AG10803 (cell line): ENCODE measurements at regions not wholly inside any gene's neighbourhood (a gene's known extent, or its start where the extent isn't known, plus 50 kb on each side); places are given as distances from the start of the nearest gene placed in this dataset.

Source experiments
- DNase-seq: peaks from one replicate; pipeline ENCODE4 v3.0.0; 2010; ENCODE audit warnings: low read depth
- H3K4me3 ChIP-seq: 2 replicates; pipeline ENCODE4 v1.5.1; 2011; ENCODE audit warnings: mild to moderate bottlenecking, low read length, control low read depth
- TF ChIP-seq, protein P1 (sequence below): conservative IDR thresholded peaks from 2 replicates; pipeline ENCODE4 v1.5.1; 2011; ENCODE audit warnings: mild to moderate bottlenecking, low read length, control low read depth, inconsistent platforms

DNA sequence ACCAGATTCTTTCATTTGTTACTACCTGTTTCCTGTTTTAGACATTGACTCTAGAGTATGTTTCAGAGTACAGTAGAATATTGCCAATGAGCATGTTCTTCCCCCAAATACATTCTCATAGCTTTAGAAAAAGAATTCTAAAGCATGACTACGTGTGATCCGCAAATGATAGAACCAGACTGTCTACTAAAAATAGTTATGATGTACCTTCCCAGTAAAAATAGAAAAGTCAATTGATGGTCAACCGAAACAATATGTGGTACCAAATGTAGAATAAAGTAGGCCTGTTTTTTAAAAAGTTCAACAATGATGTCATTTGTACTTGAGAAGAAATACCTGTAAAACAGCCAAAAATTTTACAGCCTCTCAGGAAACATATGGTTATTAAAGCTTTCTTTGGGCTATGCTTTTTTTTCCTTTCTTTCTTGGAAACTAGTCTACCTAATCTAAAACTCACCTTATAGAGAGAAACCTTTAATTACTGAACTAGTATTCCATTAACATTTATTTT is 130.1 kb upstream of the MTHFD1L start:
- no peak for DNase-seq
- no peak overlapping the region for H3K4me3 ChIP-seq
- TF ChIP-seq, protein P1, sequence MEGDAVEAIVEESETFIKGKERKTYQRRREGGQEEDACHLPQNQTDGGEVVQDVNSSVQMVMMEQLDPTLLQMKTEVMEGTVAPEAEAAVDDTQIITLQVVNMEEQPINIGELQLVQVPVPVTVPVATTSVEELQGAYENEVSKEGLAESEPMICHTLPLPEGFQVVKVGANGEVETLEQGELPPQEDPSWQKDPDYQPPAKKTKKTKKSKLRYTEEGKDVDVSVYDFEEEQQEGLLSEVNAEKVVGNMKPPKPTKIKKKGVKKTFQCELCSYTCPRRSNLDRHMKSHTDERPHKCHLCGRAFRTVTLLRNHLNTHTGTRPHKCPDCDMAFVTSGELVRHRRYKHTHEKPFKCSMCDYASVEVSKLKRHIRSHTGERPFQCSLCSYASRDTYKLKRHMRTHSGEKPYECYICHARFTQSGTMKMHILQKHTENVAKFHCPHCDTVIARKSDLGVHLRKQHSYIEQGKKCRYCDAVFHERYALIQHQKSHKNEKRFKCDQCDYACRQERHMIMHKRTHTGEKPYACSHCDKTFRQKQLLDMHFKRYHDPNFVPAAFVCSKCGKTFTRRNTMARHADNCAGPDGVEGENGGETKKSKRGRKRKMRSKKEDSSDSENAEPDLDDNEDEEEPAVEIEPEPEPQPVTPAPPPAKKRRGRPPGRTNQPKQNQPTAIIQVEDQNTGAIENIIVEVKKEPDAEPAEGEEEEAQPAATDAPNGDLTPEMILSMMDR, result no peak

DNA sequence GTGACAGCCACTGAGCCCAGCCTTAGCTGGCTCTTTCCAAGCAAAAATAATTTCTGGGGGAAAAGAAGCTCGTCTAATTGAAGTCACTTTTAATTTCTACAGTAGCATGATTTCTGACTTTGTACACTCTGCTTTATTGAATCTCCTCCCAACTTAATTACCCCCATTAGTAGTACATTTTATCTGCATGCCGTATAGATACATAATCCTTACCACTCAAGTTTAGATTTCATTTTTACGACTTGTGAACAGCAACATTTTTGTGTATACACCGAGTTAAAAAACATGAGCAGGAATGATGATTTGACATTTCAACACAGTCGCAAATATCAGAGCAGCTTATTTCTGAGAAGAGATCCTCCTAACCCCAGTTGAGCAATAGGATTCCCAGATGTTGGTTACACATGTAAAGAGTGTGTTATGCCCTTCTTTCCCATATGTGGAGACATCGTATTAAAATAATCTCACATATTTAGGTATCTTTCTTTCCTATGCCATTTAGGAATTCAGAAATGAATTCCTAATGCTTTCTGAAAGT is 127.3 kb upstream of the MTHFD1L start:
- H3K4me3 ChIP-seq, result no peak overlapping the region
- DNase-seq, result peak; percentile 31
- TF ChIP-seq, protein P1, result no peak

DNA sequence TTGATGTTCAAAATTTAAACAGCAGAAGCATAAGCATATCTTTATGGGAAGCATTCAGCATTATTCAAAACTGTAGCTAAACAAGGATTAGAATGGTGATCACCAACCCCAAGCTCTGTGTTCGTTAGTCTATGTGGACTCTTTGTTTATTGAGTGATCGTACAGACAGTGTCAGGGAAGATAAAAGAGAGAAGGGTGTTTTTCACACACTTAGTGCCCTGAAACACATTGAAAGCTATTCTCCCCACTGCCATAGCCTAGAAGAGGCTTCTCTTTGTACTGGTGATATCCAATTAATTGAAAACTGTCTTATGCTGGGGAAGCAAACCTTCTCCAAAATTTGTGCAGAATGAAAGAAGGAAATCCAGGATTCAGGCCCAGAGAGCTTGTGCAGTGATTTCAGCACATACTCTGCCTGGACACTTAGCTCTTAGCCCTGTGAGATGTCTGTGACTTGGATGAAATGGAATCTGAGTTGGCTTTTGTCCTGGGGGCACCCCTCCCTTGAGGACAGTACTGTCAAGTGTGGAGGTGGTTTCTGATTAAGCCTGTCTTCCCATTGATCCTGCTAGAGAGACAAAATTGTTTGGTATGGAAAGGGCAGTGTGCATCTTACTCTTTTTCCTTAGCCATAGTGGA is 125.7 kb upstream of the MTHFD1L start:
- no peak overlapping the region for H3K4me3 ChIP-seq
- peak; percentile 34 for DNase-seq
- TF ChIP-seq, protein P1, result no peak

DNA sequence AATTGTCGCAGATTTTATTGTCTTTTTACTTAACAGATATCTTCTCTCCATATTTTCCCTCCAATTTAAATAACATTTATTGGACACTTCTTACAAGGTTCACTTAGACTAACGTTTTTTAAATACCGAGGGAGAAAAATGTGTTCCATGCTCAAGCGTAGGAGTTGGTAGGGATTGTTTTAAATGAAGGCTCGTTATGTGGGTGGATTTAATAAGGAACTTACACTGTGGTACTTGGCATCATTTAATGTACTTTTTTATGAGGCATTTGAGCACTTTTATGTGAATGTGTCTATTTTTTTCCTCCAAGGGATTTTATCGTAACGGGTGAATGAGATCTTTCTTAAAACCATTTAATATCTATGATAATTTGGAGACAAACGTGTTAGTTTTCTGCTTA is 125.0 kb upstream of the MTHFD1L start:
- DNase-seq, result no peak
- no peak overlapping the region for H3K4me3 ChIP-seq
- TF ChIP-seq, protein P1, result no peak

DNA sequence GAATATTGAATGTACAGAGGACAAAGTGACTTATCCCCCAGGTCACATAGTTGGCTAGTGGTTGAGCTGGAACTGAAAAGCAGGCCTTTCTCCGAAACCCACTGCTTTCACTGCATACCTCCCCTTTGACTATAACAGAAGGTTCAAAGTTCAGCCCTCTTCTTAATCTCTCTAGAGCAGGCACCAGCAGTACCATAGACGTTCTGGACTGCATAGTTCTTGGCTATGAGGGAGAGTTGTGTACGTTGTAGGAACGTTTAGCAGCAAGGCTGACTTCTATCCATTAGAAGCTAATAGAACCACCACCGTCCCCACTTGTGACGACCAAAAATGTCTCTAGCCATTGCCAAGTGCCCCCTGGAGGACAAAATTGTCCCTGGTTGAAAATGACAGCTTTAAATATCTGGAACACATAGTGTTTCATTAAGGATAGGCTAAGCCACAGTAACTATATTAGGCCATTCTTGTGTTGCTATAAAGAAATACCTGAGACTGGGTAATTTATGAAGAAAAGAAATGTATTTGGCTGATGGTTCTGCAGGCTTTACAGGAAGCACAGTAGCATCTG is 123.8 kb upstream of the MTHFD1L start:
- TF ChIP-seq, protein P1, result 0 out of 2 replicates have a peak, but pooled peaks have one; percentile 18
- DNase-seq, result no peak
- H3K4me3 ChIP-seq, result no peak overlapping the region

DNA sequence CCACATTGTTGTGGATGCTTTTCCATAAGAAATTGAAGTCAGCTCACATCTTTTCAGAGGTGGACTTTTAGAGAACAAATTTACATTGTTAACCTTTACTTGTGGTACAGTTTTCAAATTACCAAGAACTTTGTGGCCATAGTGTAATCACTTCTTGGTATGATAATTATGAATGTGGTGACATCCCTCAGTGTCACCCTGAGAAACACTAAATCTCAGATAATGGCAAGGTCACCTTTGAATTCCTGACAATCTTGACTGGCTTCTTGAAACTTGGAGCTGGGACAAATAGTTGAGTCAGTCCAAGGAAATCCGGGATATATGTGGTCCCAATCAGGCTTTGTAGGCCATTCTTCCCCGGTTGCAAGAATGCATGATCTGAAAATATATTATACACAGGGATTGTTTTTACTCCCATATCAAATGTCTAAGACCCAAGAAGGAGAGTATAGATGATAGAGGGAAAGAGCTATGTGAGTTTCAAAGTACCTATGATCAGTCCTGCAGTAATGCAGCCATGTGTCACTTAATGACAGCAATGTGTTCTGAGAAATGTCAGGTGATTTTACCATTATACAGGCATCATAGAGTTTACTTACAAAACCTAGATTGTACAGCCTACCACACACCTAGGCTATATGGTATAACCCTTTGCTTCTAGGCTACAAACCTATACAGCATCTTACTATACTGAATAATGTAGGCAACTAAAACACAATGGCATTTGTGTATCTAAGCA is 120.8 kb upstream of the MTHFD1L start:
- DNase-seq, result no peak
- H3K4me3 ChIP-seq, result no peak overlapping the region
- TF ChIP-seq, protein P1, result no peak
